ENCODE measurements at regions not wholly inside any gene's neighbourhood (a gene's known extent, or its start where the extent isn't known, plus 50 kb on each side); places are given as distances from the start of the nearest gene placed in this dataset.

DNA sequence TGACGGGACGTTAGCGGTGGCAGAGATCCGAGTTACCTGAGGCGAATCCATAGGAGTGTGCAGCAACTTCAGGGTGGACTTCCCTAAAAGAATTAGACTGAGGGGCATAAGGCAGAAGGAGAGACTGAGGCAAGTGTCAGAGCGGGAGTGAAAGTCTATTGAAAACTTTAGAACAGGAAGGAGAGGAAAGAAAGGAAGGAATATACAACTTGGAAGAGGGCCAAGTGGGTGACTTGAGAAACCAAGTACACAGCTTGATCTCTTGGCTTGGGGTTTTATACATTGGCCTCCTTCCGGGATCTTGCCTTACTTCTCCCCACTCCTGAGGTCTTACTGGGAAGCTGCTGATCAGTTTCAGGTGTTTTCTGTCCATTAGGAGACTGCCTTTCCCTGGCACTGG, 84.9 kb downstream of the SNX18 start:
- H3K36me3 ChIP-seq (ENCODE audit: low read depth, low read length): no peaks in the 10 kb centered on the region
- intact Hi-C loops (cut with micrococcal nuclease): no loop called here
- ATAC-seq (no peak), DNase-seq (no peak)
- no peaks in the 10 kb centered on the region for H3K9me2 ChIP-seq (replicated peaks; ENCODE audit: low read length)
- no peak overlapping the region for H3K4me2 ChIP-seq (ENCODE audit: low read length)
- no TSS peak for BruUV-seq (replicated peaks)
- H3K79me2 ChIP-seq (ENCODE audit: low read length): no peaks in the 10 kb centered on the region
- no peak overlapping the region for H2AFZ ChIP-seq (ENCODE audit: low read length)
- no peak overlapping the region for H3K4me3 ChIP-seq (ENCODE audit: low read length)
- H4K20me1 ChIP-seq (ENCODE audit: low read length): no peaks in the 10 kb centered on the region
- no peaks in the 10 kb centered on the region for H3F3A ChIP-seq (ENCODE audit: low read length, unreplicated experiment)
- ChIA-PET POLR2A (ENCODE audit: unreplicated experiment) (no interaction called here), CTCF (no interaction called here)
- TF ChIP-seq, protein P1, sequence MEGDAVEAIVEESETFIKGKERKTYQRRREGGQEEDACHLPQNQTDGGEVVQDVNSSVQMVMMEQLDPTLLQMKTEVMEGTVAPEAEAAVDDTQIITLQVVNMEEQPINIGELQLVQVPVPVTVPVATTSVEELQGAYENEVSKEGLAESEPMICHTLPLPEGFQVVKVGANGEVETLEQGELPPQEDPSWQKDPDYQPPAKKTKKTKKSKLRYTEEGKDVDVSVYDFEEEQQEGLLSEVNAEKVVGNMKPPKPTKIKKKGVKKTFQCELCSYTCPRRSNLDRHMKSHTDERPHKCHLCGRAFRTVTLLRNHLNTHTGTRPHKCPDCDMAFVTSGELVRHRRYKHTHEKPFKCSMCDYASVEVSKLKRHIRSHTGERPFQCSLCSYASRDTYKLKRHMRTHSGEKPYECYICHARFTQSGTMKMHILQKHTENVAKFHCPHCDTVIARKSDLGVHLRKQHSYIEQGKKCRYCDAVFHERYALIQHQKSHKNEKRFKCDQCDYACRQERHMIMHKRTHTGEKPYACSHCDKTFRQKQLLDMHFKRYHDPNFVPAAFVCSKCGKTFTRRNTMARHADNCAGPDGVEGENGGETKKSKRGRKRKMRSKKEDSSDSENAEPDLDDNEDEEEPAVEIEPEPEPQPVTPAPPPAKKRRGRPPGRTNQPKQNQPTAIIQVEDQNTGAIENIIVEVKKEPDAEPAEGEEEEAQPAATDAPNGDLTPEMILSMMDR (conservative IDR thresholded peaks at IDR 0.05; ENCODE audit: low read depth, low read length): no peak
- TF ChIP-seq EZH2phosphoT487 (IDR thresholded peaks at IDR 0.05; ENCODE audit: borderline replicate concordance, low read length) (no peak), EZH2 (IDR thresholded peaks at IDR 0.05; ENCODE audit: low read length, unreplicated experiment) (no peak)
- no peak overlapping the region for H3K27ac ChIP-seq (ENCODE audit: low read length)
- H3K27me3 ChIP-seq (ENCODE audit: low read length): no peaks in the 10 kb centered on the region
- no peaks in the 10 kb centered on the region for H3K9me3 ChIP-seq (ENCODE audit: low read length)
- no peak overlapping the region for H3K9ac ChIP-seq (ENCODE audit: low read length)
- H3K4me1 ChIP-seq (ENCODE audit: insufficient read depth, low read length): no peaks in the 10 kb centered on the region

DNA sequence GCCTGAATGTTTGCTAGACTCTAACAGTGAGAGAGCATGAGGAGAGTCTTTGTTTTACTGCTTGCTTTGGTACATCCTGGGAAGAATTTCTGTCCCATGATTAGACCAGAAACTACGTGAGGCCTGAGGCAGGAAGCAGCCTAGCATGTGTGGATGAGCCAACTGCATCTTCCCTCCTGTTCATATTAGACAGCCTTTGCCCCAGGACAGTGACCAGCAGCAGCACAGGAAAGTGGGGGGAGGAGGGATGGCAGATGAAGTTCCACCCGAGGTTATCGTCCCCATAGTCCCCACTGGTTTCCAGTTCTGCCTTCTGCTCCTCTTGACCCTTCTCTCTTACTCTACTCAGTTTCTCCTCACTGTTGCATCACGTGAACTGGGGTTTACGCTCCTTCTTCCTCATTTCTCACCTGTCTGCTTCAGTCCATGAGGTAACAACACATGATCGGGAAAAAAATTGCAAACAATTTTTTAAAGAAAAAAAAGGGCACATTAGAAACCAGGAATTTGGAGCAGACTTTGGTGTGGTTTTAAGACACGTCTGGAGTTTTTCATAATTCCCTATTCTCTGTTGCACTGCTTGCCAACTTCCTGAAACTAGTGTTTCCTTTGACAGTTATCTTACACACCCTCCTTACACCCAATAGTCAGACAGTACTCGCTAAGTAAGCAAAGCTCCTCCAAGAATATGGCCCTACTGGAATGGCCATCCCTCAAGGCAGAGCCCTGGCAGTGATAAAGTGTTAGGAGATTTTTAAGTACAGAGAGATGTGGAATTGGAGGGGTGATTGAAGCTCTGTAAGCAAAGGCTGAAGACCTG, 84.1 kb downstream of the SNX18 start:
- no peak overlapping the region for H2AFZ ChIP-seq (ENCODE audit: low read length)
- CTCF ChIA-PET: no interaction called here
- no peak overlapping the region for H3K4me2 ChIP-seq (ENCODE audit: low read length)
- H3K9me3 ChIP-seq (ENCODE audit: low read length): no peaks in the 10 kb centered on the region
- POLR2A ChIA-PET (ENCODE audit: unreplicated experiment): no interaction called here
- no peaks in the 10 kb centered on the region for H3K79me2 ChIP-seq (ENCODE audit: low read length)
- H3K4me3 ChIP-seq (ENCODE audit: low read length): no peak overlapping the region
- no peak overlapping the region for H3K27ac ChIP-seq (ENCODE audit: low read length)
- no peak overlapping the region for H3K9ac ChIP-seq (ENCODE audit: low read length)
- no peaks in the 10 kb centered on the region for H4K20me1 ChIP-seq (ENCODE audit: low read length)
- no peaks in the 10 kb centered on the region for H3K4me1 ChIP-seq (ENCODE audit: insufficient read depth, low read length)
- ATAC-seq (no peak), DNase-seq (no peak)
- BruUV-seq (replicated peaks): no TSS peak
- TF ChIP-seq, protein P1 (conservative IDR thresholded peaks at IDR 0.05; ENCODE audit: low read depth, low read length): no peak
- TF ChIP-seq EZH2 (IDR thresholded peaks at IDR 0.05; ENCODE audit: low read length, unreplicated experiment) (no peak), EZH2phosphoT487 (IDR thresholded peaks at IDR 0.05; ENCODE audit: borderline replicate concordance, low read length) (no peak)
- no peaks in the 10 kb centered on the region for H3K9me2 ChIP-seq (replicated peaks; ENCODE audit: low read length)
- H3K27me3 ChIP-seq (ENCODE audit: low read length): no peaks in the 10 kb centered on the region
- no peaks in the 10 kb centered on the region for H3F3A ChIP-seq (ENCODE audit: low read length, unreplicated experiment)
- intact Hi-C loops (cut with micrococcal nuclease): no loop called here
- no peaks in the 10 kb centered on the region for H3K36me3 ChIP-seq (ENCODE audit: low read depth, low read length)
